ENCODE measurements at regions not wholly inside any gene's neighbourhood (a gene's known extent, or its start where the extent isn't known, plus 50 kb on each side); places are given as distances from the start of the nearest gene placed in this dataset.

DNA sequence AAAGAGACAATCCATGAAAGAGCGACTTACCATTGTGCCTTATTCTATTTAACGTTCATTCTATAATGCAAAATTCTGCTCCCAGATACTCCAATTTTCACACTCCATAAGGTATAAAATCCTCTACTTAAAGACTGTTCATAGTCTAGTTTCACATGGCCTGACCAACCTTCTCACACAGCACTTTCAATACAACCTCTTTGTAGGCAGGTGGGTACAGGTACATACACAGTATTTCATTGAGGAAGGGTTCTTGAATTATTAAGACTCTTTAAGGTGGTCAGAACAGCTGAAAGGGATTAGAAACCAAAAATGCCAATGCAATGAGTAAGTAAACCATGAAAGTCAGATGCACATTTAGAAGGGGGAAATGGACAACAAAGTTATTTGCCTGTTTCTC lies 352.0 kb downstream of the PARP8 start:
- Histone ChIP-seq H3K4me1 (replicated peaks in 1 of 2) (no peaks in the 10 kb centered on the region), H3K27ac (no peak overlapping the region), H3K4me3 (no peak overlapping the region)
- WGBS, 10 experiments: 45 to 100% (median 86%) methylated on average over 1 to 2 of the region's 2 CpGs; no CpG with 5 or more reads in 2 of the 10 experiments
- in situ Hi-C loops (cut with MboI; ENCODE audit: low pct_unique_long_range_greater_than_20kb in 2 of 9, low sequenced_read_pairs in 9 of 9, unreplicated experiment in 9 of 9): no loop called here
- ATAC-seq (replicated peaks in 6 of 8): no peak

DNA sequence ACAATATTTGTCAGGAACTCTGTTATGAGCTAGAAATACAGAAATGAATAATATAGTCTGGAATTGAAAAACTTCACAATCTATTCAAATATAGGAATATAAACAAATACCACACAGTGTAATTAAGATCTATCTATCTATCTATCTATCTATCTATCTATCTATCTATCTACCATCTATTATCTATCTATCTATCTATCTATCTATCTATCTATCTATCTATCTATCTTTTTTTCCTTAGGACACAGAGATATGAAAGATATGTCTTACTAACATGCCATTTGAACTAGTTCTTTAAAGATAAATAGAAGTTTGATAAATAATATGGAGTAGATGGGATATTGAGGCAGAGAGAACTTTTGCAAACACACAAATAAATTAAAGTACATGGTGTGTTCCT lies 357.8 kb downstream of the PARP8 start:
- Histone ChIP-seq H3K4me3 (no peak overlapping the region), H3K27ac (no peak overlapping the region), H3K4me1 (replicated peaks in 1 of 2) (no peaks in the 10 kb centered on the region)
- no peak for ATAC-seq (replicated peaks in 6 of 8)
- in situ Hi-C loops (cut with MboI; ENCODE audit: low pct_unique_long_range_greater_than_20kb in 2 of 9, low sequenced_read_pairs in 9 of 9, unreplicated experiment in 9 of 9): no loop called here

GRCh38 chr5:51027271-51027670 lies 356.0 kb upstream of the ISL1 start:
- no peak for ATAC-seq (replicated peaks in 6 of 8)
- no peak overlapping the region for H3K4me3 ChIP-seq
- H3K4me1 ChIP-seq (replicated peaks in 1 of 2): no peaks in the 10 kb centered on the region
- in situ Hi-C loops (cut with MboI; ENCODE audit: low pct_unique_long_range_greater_than_20kb in 2 of 9, low sequenced_read_pairs in 9 of 9, unreplicated experiment in 9 of 9): no loop called here
- 0 to 71% (median 20%) methylated on average over 1 of the region's 1 CpG; no CpG with 5 or more reads in 2 of the 10 experiments for WGBS, 10 experiments
- no peak overlapping the region for H3K27ac ChIP-seq

- in situ Hi-C loops (cut with MboI; ENCODE audit: low pct_unique_long_range_greater_than_20kb in 2 of 9, low sequenced_read_pairs in 9 of 9, unreplicated experiment in 9 of 9): no loop called here
- H3K4me1 ChIP-seq (replicated peaks in 1 of 2): peaks cover 0 to under 1% of the 10 kb centered on the region in 2 donors
- ATAC-seq (replicated peaks in 6 of 8): peak in 3 of 8 experiments; percentile 17 to 48 (median 25)
- no peak overlapping the region for H3K4me3 ChIP-seq
- 0 to 75% (median 45%) methylated on average over 1 of the region's 1 CpG; no CpG with 5 or more reads in 1 of the 10 experiments for WGBS, 10 experiments
- H3K27ac ChIP-seq: no peak overlapping the region
Measured at GRCh38 chr5:51028394-51028793, 354.9 kb upstream of the ISL1 start.

DNA sequence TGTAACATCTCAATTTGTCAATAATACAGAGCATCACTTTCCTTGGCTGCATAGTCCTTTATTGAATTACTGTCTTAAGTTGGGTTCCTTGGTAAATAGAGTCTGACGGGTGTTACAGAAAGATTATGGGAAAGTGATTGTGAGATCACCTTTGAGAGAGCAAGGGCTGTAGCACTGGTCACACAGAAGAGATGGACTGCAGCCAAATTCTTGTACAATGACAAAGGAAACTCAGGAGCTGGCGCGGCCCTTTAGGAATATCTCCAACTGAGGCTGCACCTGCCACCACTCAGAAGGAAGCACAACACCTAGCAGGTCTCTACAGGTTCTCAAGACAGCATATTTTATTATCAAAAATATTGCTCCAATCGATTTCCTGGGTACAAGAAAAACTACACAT lies 350.0 kb upstream of the ISL1 start:
- WGBS, 10 experiments: 32 to 100% (median 67%) methylated on average over 2 to 4 of the region's 4 CpGs; no CpG with 5 or more reads in 3 of the 10 experiments
- Histone ChIP-seq H3K4me3 (no peak overlapping the region), H3K27ac (no peak overlapping the region), H3K4me1 (replicated peaks in 1 of 2) (peaks cover 0 to 21% of the 10 kb centered on the region in 2 donors)
- ATAC-seq (replicated peaks in 6 of 8): peak in 1 of 8 experiments; percentile 20
- in situ Hi-C loops (cut with MboI; ENCODE audit: low pct_unique_long_range_greater_than_20kb in 2 of 9, low sequenced_read_pairs in 9 of 9, unreplicated experiment in 9 of 9): no loop called here

DNA sequence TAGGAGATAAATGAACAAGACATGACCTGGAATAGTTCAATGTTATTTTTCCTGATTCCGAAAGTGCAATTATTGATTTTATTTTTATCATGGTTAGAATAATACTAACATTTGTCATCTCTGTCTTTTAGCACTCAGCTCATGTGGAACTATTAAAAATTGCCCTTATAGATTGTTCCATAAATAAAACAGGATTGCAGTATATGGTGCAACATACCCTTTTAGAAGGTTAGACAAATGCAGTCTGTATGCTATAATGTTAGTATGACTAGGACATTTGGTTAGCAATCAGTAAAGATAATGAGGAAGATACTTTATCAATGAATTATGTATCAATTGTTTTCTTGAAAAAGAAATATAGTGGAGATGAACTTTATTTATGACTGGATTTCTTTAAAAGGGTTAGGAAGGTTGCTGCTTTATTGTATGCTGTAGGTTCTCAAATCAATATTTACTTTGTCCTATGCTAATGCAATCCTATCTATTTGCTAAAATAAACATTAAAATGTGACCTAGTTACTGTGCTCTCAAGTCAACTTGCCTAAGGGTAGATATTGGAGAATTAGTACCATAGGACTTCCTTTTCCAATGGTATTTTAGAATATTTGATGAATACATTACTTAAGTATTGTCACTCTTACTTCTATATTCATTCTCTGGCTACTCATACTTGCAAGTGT lies 348.9 kb upstream of the ISL1 start:
- no peak overlapping the region for H3K27ac ChIP-seq
- in situ Hi-C loops (cut with MboI; ENCODE audit: low pct_unique_long_range_greater_than_20kb in 2 of 9, low sequenced_read_pairs in 9 of 9, unreplicated experiment in 9 of 9): no loop called here
- WGBS, 10 experiments: 0 to 93% (median 54%) methylated on average over 1 of the region's 1 CpG; no CpG with 5 or more reads in 2 of the 10 experiments
- peaks cover under 1 to 23% of the 10 kb centered on the region in 2 donors for H3K4me1 ChIP-seq (replicated peaks in 1 of 2)
- no peak overlapping the region for H3K4me3 ChIP-seq
- peak in 5 of 8 experiments; percentile 53 to 92 (median 68) for ATAC-seq (replicated peaks in 6 of 8)

DNA sequence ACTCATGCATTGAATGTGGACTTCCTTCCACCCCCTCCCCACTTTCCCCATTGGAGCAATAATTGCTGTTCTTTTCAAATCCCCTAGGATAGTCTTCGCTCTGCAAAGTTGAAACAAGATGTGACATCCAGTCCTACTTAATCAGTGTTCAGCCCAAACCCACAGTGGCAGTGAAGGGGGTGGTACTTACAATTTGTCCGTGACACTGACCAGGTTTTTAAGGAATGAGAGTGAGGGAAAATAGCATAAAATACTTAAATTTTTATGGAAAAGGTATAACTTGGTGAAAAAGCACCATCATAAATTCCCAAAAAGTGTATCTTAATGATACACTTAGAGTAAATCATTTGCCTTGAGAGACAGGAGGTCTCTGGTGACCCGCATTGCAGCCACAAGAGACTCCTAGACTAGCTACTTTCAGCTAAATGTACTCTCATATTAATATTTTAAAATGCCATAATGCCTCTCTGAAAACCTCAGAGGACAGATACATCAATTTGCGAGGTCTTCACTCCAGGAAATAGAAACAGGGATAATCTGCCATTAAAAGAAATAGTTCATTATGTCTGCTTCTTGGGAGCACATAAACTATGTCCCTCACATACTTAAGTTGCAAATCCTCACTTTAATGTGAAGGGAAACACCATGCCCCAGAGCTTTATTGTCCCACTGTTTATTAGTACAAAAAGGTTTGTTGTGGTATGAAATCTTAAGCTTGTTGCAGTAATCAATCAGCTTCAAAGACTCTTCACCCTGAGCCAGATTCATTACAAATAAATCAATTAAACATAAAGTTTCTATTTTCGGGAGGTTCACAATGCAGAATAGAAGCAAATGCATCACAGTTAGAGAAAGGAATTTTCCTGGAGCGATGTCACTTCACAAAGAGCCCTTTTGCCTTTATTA lies 343.6 kb upstream of the ISL1 start:
- peak in 5 of 8 experiments; percentile 65 to 88 (median 78) for ATAC-seq (replicated peaks in 6 of 8)
- peaks cover 9 to 27% of the 10 kb centered on the region in 2 donors for H3K4me1 ChIP-seq (replicated peaks in 1 of 2)
- H3K4me3 ChIP-seq: no peak overlapping the region
- H3K27ac ChIP-seq: no peak overlapping the region
- 4 to 86% (median 55%) methylated on average over 3 to 6 of the region's 6 CpGs for WGBS, 10 experiments
- in situ Hi-C loops (cut with MboI; ENCODE audit: low pct_unique_long_range_greater_than_20kb in 2 of 9, low sequenced_read_pairs in 9 of 9, unreplicated experiment in 9 of 9): no loop called here

GRCh38 chr5:51043745-51044144 lies 339.5 kb upstream of the ISL1 start:
- WGBS, 10 experiments: 8 to 87% (median 57%) methylated on average over 1 to 5 of the region's 5 CpGs
- no peak for ATAC-seq (replicated peaks in 6 of 8)
- no peak overlapping the region for H3K4me3 ChIP-seq
- H3K4me1 ChIP-seq (replicated peaks in 1 of 2): peaks cover 19 to 36% of the 10 kb centered on the region in 2 donors
- H3K27ac ChIP-seq: no peak overlapping the region
- in situ Hi-C loops (cut with MboI; ENCODE audit: low pct_unique_long_range_greater_than_20kb in 2 of 9, low sequenced_read_pairs in 9 of 9, unreplicated experiment in 9 of 9): no loop called here

- no peak overlapping the region for H3K27ac ChIP-seq
- in situ Hi-C loops (cut with MboI; ENCODE audit: low pct_unique_long_range_greater_than_20kb in 2 of 9, low sequenced_read_pairs in 9 of 9, unreplicated experiment in 9 of 9): no loop called here
- 0 to 100% (median 75%) methylated on average over 1 to 4 of the region's 4 CpGs; no CpG with 5 or more reads in 1 of the 10 experiments for WGBS, 10 experiments
- H3K4me3 ChIP-seq: no peak overlapping the region
- peak in 5 of 8 experiments; percentile 60 to 68 (median 63) for ATAC-seq (replicated peaks in 6 of 8)
- peaks cover 11 to 19% of the 10 kb centered on the region in 2 donors for H3K4me1 ChIP-seq (replicated peaks in 1 of 2)
Measured at GRCh38 chr5:51047369-51047768, 335.9 kb upstream of the ISL1 start.

DNA sequence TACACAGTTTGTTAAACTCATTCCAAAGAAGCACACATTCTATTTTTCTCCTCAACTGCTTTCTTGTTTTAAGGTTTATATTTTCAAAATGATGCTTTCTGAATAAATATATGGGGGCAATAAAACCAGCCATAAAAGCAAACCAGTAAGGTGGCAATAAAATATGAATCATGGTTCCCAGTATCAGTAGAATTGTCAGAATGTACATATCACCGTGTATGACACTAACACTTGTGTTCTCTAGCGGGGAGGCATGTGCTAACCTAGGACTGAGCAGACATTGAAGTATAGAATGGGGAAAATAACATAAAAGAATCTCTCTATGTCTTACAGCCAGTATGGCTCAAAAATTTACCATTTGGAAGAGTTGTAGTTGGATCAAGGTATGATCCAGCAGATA lies 329.9 kb upstream of the ISL1 start:
- no peak for ATAC-seq (replicated peaks in 6 of 8)
- 0 to 100% (median 89%) methylated on average over 2 of the region's 2 CpGs; no CpG with 5 or more reads in 2 of the 10 experiments for WGBS, 10 experiments
- no peak overlapping the region for H3K27ac ChIP-seq
- H3K4me1 ChIP-seq (replicated peaks in 1 of 2): peaks cover 3% of the 10 kb centered on the region in 2 donors
- in situ Hi-C loops (cut with MboI; ENCODE audit: low pct_unique_long_range_greater_than_20kb in 2 of 9, low sequenced_read_pairs in 9 of 9, unreplicated experiment in 9 of 9): no loop called here
- H3K4me3 ChIP-seq: no peak overlapping the region

GRCh38 chr5:51060953-51061352 lies 322.3 kb upstream of the ISL1 start:
- Histone ChIP-seq H3K27ac (no peak overlapping the region), H3K4me1 (replicated peaks in 1 of 2) (no peaks in the 10 kb centered on the region), H3K4me3 (no peak overlapping the region)
- no peak for ATAC-seq (replicated peaks in 6 of 8)
- in situ Hi-C loops (cut with MboI; ENCODE audit: low pct_unique_long_range_greater_than_20kb in 2 of 9, low sequenced_read_pairs in 9 of 9, unreplicated experiment in 9 of 9): no loop called here
- 0 to 100% (median 65%) methylated on average over 1 to 5 of the region's 5 CpGs for WGBS, 10 experiments

- H3K4me1 ChIP-seq (replicated peaks in 1 of 2): no peaks in the 10 kb centered on the region
- in situ Hi-C loops (cut with MboI; ENCODE audit: low pct_unique_long_range_greater_than_20kb in 2 of 9, low sequenced_read_pairs in 9 of 9, unreplicated experiment in 9 of 9): no loop called here
- no peak for ATAC-seq (replicated peaks in 6 of 8)
- no peak overlapping the region for H3K27ac ChIP-seq
- 0 to 90% (median 46%) methylated on average over 1 to 5 of the region's 5 CpGs; no CpG with 5 or more reads in 4 of the 10 experiments for WGBS, 10 experiments
- no peak overlapping the region for H3K4me3 ChIP-seq
Measured at GRCh38 chr5:51072937-51073336, 310.3 kb upstream of the ISL1 start.

DNA sequence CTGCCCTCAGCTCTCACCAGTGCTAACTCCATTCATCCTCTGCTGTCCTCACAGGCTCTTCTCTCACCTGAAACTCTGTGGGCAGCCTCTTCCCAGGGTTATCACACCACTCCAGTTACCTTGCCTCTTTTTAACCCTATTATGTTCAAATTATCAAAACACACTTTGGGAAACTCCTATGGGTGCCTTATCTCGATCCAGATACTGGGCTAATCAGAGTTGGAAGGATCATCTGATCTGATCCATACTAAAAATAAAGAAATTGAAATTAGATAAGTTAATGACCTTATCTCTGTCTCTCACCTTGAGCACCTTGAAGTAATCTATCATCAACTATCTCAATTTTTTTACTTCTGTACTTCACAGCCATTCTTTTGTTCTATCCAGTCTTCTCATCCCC lies 300.5 kb upstream of the ISL1 start:
- WGBS, 10 experiments: 0 to 100% (median 69%) methylated on average over 1 of the region's 1 CpG; no CpG with 5 or more reads in 2 of the 10 experiments
- in situ Hi-C loops (cut with MboI; ENCODE audit: low pct_unique_long_range_greater_than_20kb in 2 of 9, low sequenced_read_pairs in 9 of 9, unreplicated experiment in 9 of 9): no loop called here
- ATAC-seq (replicated peaks in 6 of 8): no peak

More for the DNA sequence above, 300.5 kb upstream of the ISL1 start:
- no peaks in the 10 kb centered on the region for H3K4me1 ChIP-seq (replicated peaks in 1 of 2)
- no peak overlapping the region for H3K27ac ChIP-seq
- no peak overlapping the region for H3K4me3 ChIP-seq

All from motor neuron (in vitro differentiated cells).